H4 (cell line): ENCODE measurements at regions not wholly inside any gene's neighbourhood (a gene's known extent, or its start where the extent isn't known, plus 50 kb on each side); places are given as distances from the start of the nearest gene placed in this dataset.
"Not testable (repeated sequence)": the region's sequence is repeated elsewhere in the genome, so short reads cannot be mapped to it uniquely, and the experiment has no call there.

Experiments
- DNase-seq: peaks from one replicate; pipeline ENCODE4 v3.0.0-alpha.2; 2015; ENCODE audit warnings: low spot score

DNA sequence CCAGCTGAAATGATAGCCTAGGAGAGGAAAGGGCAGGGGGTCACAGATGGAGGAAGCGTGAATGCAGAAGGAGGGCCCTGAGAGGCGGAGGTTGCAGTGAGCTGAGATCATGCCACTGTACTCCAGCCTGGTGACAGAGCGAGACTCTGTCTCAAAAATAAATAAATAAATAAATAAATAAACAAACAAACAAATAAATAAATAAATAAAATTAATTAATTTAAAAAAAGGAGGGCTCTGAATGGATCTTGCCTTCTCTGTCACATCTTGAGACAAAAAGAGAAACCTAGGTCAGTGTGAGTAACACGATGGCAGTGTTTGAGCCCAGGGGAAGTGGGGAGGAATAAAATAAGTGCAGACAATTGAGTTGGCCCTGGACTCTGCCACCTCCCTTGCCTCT lies 182.3 kb upstream of the DAAM1 start:
- not testable (repeated sequence) for DNase-seq

GRCh38 chr14:59009967-59010366 lies 178.5 kb upstream of the DAAM1 start:
- no peak for DNase-seq

- peak; percentile 47 for DNase-seq
Measured at GRCh38 chr14:59013672-59014298, 174.7 kb upstream of the DAAM1 start.

GRCh38 chr14:59015482-59015881 lies 173.0 kb upstream of the DAAM1 start:
- no peak for DNase-seq

DNA sequence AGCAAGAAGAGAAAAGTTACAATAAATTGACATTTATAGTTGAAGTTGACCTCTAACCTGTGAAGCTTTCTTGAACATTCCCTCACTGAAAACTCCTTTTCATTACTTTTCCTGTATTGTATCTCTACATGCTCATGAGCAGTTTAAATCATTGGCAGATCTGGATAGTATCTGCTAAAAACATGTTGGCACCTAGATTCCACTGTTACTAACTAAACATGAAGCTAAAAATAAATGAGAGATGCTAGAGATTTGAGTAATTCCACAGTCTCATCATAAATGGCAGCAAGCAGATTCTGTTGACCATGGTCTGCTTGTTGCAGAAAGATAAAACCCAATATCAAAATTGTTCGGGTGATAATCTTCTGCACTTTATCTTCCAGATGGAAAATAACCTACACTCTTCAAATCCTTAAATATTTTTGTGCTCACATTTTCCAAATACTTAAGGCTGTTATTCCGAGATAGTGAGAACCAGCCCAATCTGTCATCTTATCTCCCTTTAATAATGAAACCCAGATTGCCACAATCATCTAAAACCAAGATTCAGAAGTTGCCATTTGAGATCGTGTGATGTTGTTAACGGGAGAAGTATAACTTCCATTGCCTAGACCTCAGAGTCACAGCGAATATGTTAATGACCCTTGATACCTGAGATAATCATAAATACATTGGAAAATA lies 171.0 kb upstream of the DAAM1 start:
- no peak for DNase-seq

GRCh38 chr14:59018460-59018859 lies 170.0 kb upstream of the DAAM1 start:
- DNase-seq = no peak

DNA sequence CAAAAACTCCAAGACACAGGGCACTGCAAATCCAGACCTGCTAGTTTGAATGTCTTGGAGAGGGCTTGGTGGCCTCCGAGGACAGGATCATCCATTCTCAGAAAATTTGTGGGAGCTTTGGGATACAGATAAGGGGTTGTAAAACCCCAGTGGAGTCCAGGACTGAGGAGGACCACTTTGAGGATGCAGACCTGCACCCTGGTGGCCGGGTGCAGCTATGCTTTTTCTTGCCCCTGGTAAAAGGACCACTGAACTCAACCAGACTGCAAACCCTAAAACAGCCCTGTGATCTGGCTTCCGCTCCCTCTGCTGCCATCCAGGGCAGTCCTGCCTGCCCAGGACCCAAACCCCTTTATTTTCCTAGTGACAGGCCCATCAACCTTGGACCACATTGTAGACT lies 169.5 kb upstream of the DAAM1 start:
- no peak for DNase-seq

DNA sequence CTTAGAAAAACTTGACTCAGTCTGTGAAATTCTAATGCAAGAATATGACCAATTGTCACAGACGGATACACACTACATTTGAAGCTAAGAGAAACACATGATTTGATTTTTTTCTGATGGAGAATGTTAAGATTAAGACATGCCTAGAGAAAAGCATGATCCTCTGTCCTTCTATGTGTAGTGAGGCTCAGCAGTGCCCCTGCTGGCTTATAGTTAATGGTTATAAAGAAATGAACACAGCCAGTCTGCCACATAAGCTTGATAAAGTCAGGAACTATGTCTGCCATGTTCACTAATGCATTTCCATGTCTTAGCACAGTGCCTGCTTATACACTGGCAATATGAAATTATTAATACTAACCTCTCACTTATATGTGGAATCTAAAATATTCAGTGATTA lies 168.1 kb upstream of the DAAM1 start:
- DNase-seq = peak; percentile 31

DNA sequence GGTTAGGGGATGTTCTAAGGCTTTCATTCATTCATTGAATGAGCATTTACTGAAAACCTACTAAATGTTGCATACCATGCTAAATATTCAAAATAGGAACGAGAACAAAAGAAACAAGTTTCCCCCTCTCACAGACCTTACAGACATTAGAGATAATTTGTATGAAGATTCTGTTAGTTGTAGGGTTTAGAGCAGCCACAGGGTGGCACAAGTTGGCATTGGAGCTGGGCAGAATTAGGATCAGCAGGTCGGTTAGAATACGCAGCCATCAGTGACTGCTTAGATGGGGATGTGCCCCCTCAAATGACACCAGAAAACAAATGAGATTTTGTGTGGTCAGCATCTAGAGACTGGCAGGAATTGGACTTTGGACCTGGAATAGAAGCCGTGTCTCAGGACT lies 166.3 kb upstream of the DAAM1 start:
- DNase-seq = no peak

DNA sequence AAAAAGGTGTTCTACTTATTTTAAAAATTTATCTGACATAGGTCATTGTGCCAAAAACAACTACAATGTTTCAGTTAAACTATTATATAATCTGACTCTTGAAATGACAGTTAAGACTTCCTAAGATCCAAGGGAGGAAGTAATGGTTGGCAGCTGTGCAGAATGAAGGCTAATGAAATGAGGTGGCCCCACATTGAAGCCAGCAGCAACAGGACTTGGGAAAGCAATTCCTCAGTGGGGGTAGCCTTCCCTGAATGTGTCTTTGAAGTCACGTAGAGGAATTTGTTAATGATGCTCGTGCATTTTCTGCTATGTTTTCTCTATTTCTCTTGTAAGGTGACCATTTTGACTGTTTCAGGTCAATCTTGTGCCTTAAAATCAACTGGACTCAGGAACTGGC lies 162.4 kb upstream of the DAAM1 start:
- DNase-seq = no peak

DNA sequence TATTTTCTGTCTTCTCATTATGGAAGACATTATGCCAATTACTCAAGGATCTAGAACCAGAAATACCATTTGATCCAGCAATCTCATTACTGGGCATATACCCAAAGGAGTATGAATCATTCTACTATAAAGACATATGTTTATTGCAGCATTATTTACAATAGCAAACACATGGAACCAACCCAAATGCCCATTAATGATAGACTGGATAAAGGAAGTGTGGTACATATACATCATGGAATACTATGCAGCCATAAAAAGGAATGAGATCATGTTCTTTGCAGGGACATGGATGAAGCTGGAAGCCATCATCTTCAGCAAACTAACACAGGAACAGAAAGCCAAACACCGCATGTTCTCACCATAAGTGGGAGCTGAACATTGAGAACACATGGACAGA lies 161.8 kb upstream of the DAAM1 start:
- DNase-seq = not testable (repeated sequence)

DNA sequence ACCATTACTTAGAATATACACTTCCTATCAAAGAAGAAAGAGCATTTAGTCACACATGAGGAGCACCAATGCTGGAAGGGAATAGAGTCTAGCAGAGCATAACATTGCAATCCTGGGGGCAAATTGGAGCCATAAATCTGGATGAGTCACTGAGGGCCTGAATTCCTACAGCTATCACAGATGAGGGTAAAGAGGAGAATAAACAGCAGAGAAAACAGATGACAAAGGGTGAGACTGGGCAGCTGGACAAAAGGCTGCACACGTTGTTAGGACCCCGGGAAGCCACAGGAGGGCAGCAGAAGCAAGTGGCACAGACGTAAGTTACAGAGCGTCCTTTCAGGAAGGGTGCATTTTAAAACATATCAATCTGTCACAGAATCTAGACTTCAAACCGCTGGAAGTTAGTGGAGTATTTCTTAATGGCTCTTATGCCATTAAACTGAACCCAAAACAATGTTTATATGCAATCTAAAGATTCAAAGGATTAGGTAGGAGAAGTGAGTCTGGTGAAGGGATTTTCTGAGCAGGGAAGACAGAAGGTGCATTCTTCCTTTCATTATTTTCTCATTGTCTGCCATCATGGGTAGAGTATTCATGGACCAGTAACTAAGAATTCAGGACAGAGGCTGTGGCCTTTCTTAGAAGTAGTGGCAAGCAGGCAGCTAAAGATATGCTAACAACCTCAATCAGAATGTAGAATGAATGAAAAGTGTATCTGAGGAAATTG lies 159.8 kb upstream of the DAAM1 start:
- peak; percentile 94 for DNase-seq

DNA sequence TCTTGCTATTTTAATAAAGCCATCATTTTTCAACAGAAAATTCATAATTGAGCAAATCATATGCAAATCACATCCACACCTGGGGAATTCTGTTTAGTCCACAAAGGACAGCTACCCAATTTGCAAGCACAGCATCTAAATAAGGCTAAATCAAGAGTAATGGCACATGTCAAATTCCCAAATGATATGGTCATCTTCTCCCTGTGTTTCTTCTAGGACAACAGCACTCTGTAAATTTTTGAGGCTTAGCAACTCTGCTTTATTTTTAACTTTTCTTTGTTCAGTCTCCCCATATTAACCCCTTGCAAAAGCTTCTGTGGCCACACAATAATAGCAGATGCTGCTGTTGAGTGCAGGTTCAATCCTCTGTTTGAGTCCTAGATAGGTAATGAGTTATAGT lies 155.6 kb upstream of the DAAM1 start:
- DNase-seq = no peak

GRCh38 chr14:59036134-59036533 lies 152.3 kb upstream of the DAAM1 start:
- no peak for DNase-seq

GRCh38 chr14:59037086-59037485 lies 151.4 kb upstream of the DAAM1 start:
- DNase-seq = no peak

- DNase-seq = no peak
Measured at GRCh38 chr14:59037620-59038019, 150.8 kb upstream of the DAAM1 start.

DNA sequence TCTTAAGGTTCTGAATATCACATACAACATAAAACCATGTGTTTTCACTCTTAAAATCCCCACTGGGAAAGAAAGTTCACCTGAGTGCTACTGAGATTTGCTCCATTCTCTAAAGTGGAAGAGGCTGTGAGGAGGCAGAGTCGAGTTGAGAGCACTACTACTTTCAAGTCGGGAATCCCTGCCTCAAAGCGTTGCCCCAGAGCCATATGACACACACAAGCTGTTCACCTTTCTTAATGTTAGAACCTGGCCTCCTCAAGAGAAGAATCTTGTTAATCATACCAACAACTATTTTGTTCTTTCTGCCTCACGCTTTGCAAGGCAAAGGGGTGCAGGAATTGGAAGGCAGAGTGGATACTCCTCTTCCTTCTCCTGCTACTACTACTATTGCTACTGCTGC lies 149.7 kb upstream of the DAAM1 start:
- no peak for DNase-seq

DNA sequence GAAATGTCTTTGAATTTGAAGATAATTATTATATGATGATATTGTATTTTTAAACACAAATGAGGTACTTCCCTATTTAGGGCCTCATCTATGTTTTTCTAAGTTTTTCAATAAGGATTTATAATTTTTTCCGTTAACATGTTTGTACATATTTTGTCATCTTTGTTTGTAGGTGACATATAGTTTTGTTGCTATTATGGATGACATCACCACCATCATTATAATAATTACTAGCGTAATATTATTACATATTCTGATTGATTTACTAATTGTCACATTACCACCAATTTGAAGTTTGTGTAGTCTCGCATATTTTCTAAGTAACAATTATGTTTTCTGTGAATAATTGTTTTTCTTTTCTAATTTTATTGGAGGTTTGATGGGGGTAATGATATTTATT lies 147.2 kb upstream of the DAAM1 start:
- DNase-seq = no peak

DNA sequence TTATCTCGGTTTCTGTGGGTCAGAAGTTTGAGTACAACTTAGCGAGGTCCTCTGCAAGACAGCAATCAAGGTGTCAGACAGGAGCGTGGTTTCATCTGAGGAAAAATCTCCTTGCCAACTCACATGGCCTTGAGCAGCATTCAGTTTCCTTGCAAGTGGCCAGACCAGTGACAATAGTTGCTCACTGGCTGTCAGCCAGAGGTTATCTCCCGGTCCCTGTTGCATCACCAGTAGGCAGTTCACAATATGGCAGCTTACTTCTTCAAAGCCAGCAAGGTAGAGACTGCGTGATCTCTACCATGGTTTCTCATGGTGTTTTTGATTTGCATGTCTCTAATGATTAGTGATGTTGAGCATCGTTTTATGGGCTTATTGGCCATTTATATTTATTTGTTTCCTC lies 143.8 kb upstream of the DAAM1 start:
- DNase-seq = no peak

DNA sequence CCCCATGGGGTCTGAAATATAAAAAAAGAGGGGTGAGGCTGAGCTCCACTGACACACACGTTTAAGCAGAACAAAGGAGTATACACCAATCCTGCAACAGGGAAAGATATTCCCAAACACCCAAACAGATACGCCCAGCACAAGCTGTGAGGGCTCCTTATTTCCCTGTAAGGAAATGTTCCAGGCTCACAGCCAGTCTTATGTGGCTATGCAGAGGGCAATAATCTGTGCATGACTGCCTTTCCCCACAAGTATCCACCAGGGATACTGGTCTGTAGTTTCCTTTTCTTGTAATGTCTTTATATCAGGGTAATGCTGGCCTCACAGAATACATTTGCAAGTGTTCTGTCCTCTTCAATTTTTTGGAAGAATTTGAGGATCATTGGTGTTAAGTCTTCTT lies 141.7 kb upstream of the DAAM1 start:
- DNase-seq = peak; percentile 18

- no peak for DNase-seq
Measured at GRCh38 chr14:59055006-59055405, 133.5 kb upstream of the DAAM1 start.

DNA sequence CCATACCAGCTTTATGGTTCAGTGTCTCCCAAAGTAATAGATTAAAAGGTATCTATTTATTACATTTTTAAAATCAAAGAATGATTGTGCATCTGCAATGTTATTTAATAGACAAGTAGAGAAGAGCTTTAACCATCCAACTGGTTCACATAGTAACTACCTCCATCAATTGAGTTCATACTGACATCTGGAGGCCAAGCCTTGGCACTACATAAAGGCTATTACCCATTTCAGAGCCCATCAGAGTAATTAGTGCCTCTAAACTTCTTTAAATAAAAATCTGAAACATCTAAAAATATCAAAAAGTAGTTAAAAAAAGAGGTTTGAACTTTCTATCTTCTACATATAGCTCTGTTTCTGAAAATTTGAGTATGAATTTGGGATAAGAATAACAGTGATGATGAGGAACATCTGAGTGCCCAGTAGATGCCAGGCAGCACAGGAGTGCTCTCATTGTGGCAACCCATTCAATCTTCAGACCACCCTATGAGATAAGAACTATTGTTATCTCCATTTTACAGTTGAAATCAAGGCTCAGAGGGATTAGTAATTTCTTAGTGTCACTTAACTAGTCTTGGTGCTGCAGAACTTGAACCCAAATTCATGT lies 132.9 kb upstream of the DAAM1 start:
- DNase-seq = peak; percentile 67

- DNase-seq = no peak
Measured at GRCh38 chr14:59057551-59057950, 130.9 kb upstream of the DAAM1 start.
